Prostate gland (tissue), 2 donors: ENCODE measurements at regions not wholly inside any gene's neighbourhood (a gene's known extent, or its start where the extent isn't known, plus 50 kb on each side); places are given as distances from the start of the nearest gene placed in this dataset.
"Not testable (repeated sequence)": the region's sequence is repeated elsewhere in the genome, so short reads cannot be mapped to it uniquely, and the experiment has no call there.

Source experiments
- DNase-seq: peaks from one replicate; pipeline ENCODE4 v3.0.0-alpha.2; 2019; ENCODE audit warnings: low spot score
- H3K27ac ChIP-seq, 2 donors: fragments of 200-600 bp; sonication (generic); 2 replicates each; pipeline ENCODE4 v1.5.1; 2017 to 2019
- H3K27me3 ChIP-seq: fragments of 200-600 bp; sonication (generic); replicated peaks from 2 replicates; pipeline ENCODE4 v1.5.1; 2019; ENCODE audit not compliant: insufficient read depth
- H3K36me3 ChIP-seq, 2 donors: fragments of 200-600 bp; sonication (generic); 1 replicate in 1 of 2; 2 replicates in 1 of 2; pipeline versions ENCODE4 v1.5.1 to v1.8.1; 2017 to 2019
- H3K4me1 ChIP-seq: fragments of 200-600 bp; sonication (generic); replicated peaks from 2 replicates; pipeline ENCODE4 v1.5.1; 2019
- H3K4me3 ChIP-seq, 2 donors: fragments of 200-600 bp; sonication (generic); 2 replicates each; pipeline ENCODE4 v1.5.1; 2017 to 2019
- H3K9me3 ChIP-seq: fragments of 200-600 bp; sonication (generic); 2 replicates; pipeline ENCODE4 v1.5.1; 2017
- CTCF ChIP-seq, 4 experiments: fragments of 200-600 bp in 2 of 4; fragments of 450-650 bp in 2 of 4; sonication (generic) in 2 of 4; IDR thresholded peaks; 1 replicate in 3 of 4; 2 replicates in 1 of 4; pipeline ENCODE4 v1.5.1; 2016 to 2019; ENCODE audit warnings: antibody characterized with exemption in 4 of 4, mild to moderate bottlenecking in 2 of 4, moderate library complexity in 2 of 4
- POLR2A ChIP-seq: fragments of 450-650 bp; IDR thresholded peaks from one replicate; pipeline ENCODE4 v1.6.1; 2016; ENCODE audit warnings: antibody characterized with exemption, mild to moderate bottlenecking
- POLR2AphosphoS5 ChIP-seq: sonication (generic); formaldehyde crosslinking; IDR thresholded peaks from one replicate; pipeline ENCODE4 v1.6.1; 2017; ENCODE audit warnings: antibody characterized with exemption
- WGBS: methylation state at CpG from one replicate; pipeline ENCODE4 v1.1.5; 2018; 5-methylcytosine and 5-hydroxymethylcytosine counted together
- intact Hi-C: fragments of 100-400 bp; cut with DNase I; formaldehyde crosslinking; loops from one replicate; pipeline ENCODE4 v1.14.2; 2022

GRCh38 chr12:47610686-47611252 lies 95.1 kb downstream of the RPAP3 start:
- intact Hi-C loops = no loop called here
- Histone ChIP-seq H3K27ac (no peak overlapping the region), H3K4me1 (no peaks in the 10 kb centered on the region), H3K4me3 (no peak overlapping the region), H3K36me3 (no peaks in the 10 kb centered on the region), H3K27me3 (no peaks in the 10 kb centered on the region), H3K9me3 (no peaks in the 10 kb centered on the region)
- TF ChIP-seq POLR2AphosphoS5 = no peak
- DNase-seq = no peak
- 88% methylated on average over 1 of the region's 1 CpG for WGBS

- H3K27me3 ChIP-seq = no peaks in the 10 kb centered on the region
- TF ChIP-seq POLR2A = no peak
- DNase-seq = no peak
- WGBS = 93% methylated on average over 3 of the region's 3 CpGs
- intact Hi-C loops = no loop called here
- no peak overlapping the region for H3K4me3 ChIP-seq
- no peaks in the 10 kb centered on the region for H3K9me3 ChIP-seq
- H3K36me3 ChIP-seq = no peaks in the 10 kb centered on the region
- no peaks in the 10 kb centered on the region for H3K4me1 ChIP-seq
- no peak overlapping the region for H3K27ac ChIP-seq
Measured at GRCh38 chr12:47609806-47610205, 96.0 kb downstream of the RPAP3 start.

- H3K9me3 ChIP-seq, intact Hi-C loops, H3K4me3 ChIP-seq, H3K4me1 ChIP-seq, DNase-seq, H3K27me3 ChIP-seq, H3K27ac ChIP-seq, H3K36me3 ChIP-seq: not testable (repeated sequence)
- 96% methylated on average over 4 of the region's 4 CpGs for WGBS
Measured at GRCh38 chr12:47608671-47609070, 97.2 kb downstream of the RPAP3 start.

- no peaks in the 10 kb centered on the region for H3K36me3 ChIP-seq
- intact Hi-C loops = no loop called here
- DNase-seq = no peak
- H3K27me3 ChIP-seq = no peaks in the 10 kb centered on the region
- no peak for TF ChIP-seq POLR2AphosphoS5
- TF ChIP-seq CTCF (IDR thresholded peaks at IDR 0.05) = no peak
- TF ChIP-seq POLR2A = no peak
- no peak overlapping the region for H3K4me3 ChIP-seq
- no peaks in the 10 kb centered on the region for H3K4me1 ChIP-seq
- WGBS = 50% methylated on average over 1 of the region's 1 CpG
- no peak overlapping the region for H3K27ac ChIP-seq
- H3K9me3 ChIP-seq = no peaks in the 10 kb centered on the region
Measured at GRCh38 chr12:47604221-47604873, 101.5 kb downstream of the RPAP3 start.

GRCh38 chr12:47602949-47603558 lies 102.8 kb downstream of the RPAP3 start:
- Histone ChIP-seq H3K4me1 (no peaks in the 10 kb centered on the region), H3K36me3 (no peaks in the 10 kb centered on the region), H3K27ac (no peak overlapping the region), H3K9me3 (no peaks in the 10 kb centered on the region), H3K27me3 (no peaks in the 10 kb centered on the region), H3K4me3 (no peak overlapping the region)
- WGBS = 78% methylated on average over 11 of the region's 11 CpGs
- DNase-seq = no peak
- TF ChIP-seq POLR2AphosphoS5 (no peak), CTCF (IDR thresholded peaks at IDR 0.05) (no peak), POLR2A (no peak)
- intact Hi-C loops = no loop called here

GRCh38 chr12:47602325-47602724 lies 103.5 kb downstream of the RPAP3 start:
- TF ChIP-seq POLR2A (no peak), CTCF (IDR thresholded peaks at IDR 0.05) (no peak), POLR2AphosphoS5 (no peak)
- intact Hi-C loops = no loop called here
- H3K9me3 ChIP-seq = no peaks in the 10 kb centered on the region
- no peak overlapping the region for H3K27ac ChIP-seq
- H3K27me3 ChIP-seq = no peaks in the 10 kb centered on the region
- WGBS = 60% methylated on average over 1 of the region's 1 CpG
- no peak overlapping the region for H3K4me3 ChIP-seq
- H3K4me1 ChIP-seq = no peaks in the 10 kb centered on the region
- H3K36me3 ChIP-seq = no peaks in the 10 kb centered on the region
- DNase-seq = no peak
